ENCODE measurements at regions not wholly inside any gene's neighbourhood (a gene's known extent, or its start where the extent isn't known, plus 50 kb on each side); places are given as distances from the start of the nearest gene placed in this dataset.

- TF ChIP-seq, protein P1, sequence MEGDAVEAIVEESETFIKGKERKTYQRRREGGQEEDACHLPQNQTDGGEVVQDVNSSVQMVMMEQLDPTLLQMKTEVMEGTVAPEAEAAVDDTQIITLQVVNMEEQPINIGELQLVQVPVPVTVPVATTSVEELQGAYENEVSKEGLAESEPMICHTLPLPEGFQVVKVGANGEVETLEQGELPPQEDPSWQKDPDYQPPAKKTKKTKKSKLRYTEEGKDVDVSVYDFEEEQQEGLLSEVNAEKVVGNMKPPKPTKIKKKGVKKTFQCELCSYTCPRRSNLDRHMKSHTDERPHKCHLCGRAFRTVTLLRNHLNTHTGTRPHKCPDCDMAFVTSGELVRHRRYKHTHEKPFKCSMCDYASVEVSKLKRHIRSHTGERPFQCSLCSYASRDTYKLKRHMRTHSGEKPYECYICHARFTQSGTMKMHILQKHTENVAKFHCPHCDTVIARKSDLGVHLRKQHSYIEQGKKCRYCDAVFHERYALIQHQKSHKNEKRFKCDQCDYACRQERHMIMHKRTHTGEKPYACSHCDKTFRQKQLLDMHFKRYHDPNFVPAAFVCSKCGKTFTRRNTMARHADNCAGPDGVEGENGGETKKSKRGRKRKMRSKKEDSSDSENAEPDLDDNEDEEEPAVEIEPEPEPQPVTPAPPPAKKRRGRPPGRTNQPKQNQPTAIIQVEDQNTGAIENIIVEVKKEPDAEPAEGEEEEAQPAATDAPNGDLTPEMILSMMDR (IDR thresholded peaks at IDR 0.05; ENCODE audit: insufficient read depth, low read depth, low read length), result no peak
- no peak for TF ChIP-seq EZH2 (IDR thresholded peaks at IDR 0.05; ENCODE audit: insufficient read depth, low read length)
These were observed 257.7 kb upstream of the STXBP5 start for GRCh38 chr6:146946559-146946958.
